A549 (cell line): ENCODE measurements at regions not wholly inside any gene's neighbourhood (a gene's known extent, or its start where the extent isn't known, plus 50 kb on each side); places are given as distances from the start of the nearest gene placed in this dataset.

Experiments used
- ATAC-seq, 2 experiments: fragments of 200-7000 bp in 1 of 2; fragments of >200 bp in 1 of 2; cut with Nextera tagmentation in 1 of 2; cut with Tn5 transposase in 1 of 2; 3 replicates each; pipeline versions ENCODE4 v1.8.0 to v1.9.1; 2018 to 2020; ENCODE audit warnings: mild to moderate bottlenecking in 1 of 2, moderate library complexity in 1 of 2
- CTCF ChIA-PET: fragments of 300-600 bp; sonication (Branson Sonifier 250); formaldehyde crosslinking; extraction: SDS; loops from one replicate; lab custom pipeline; 2021; ENCODE audit warnings: antibody characterized with exemption, inconsistent platforms; lab: Yijun Ruan, JAX
- POLR2A ChIA-PET: fragments of 350-600 bp; formaldehyde crosslinking; extraction: SDS; loops from one replicate; lab custom pipeline; 2021; ENCODE audit warnings: antibody characterized with exemption, inconsistent platforms; lab: Yijun Ruan, JAX
- DNase-seq, 2 experiments: peaks; one replicate each; pipeline versions ENCODE4 v3.0.0 to v3.0.0-alpha.2; 2011 to 2016; ENCODE audit warnings: low read depth in 1 of 2, low spot score in 1 of 2
- FAIRE-seq: peaks from 2 replicates; lab custom pipeline; 2011; peaks lifted over from hg19 to GRCh38; lab: Jason Lieb, UNC
- H3K27ac ChIP-seq, 2 experiments: fragments of >200 bp; sonication (Bioruptor Twin); formaldehyde crosslinking; 3 replicates each; pipeline ENCODE4 v1.5.1; 2016 to 2017
- H3K4me1 ChIP-seq: fragments of >200 bp; sonication (Bioruptor Twin); formaldehyde crosslinking; 3 replicates; pipeline ENCODE4 v1.6.1; 2016
- H3K4me2 ChIP-seq: fragments of >200 bp; sonication (Bioruptor Twin); formaldehyde crosslinking; 3 replicates; pipeline ENCODE4 v1.6.1; 2016
- H3K4me3 ChIP-seq: fragments of >200 bp; sonication (Bioruptor Twin); formaldehyde crosslinking; 3 replicates; pipeline ENCODE4 v1.5.1; 2016
- H3K9me3 ChIP-seq: fragments of >200 bp; sonication (Bioruptor Twin); formaldehyde crosslinking; 3 replicates; pipeline ENCODE4 v1.6.1; 2016
- CBX2 ChIP-seq: fragments of 200-600 bp; sonication (generic); IDR thresholded peaks from 2 replicates; pipeline ENCODE4 v1.6.1; 2016; ENCODE audit warnings: low read depth, mild to moderate bottlenecking, borderline replicate concordance
- CHD4 ChIP-seq: fragments of 200-600 bp; sonication (generic); IDR thresholded peaks from 2 replicates; pipeline ENCODE4 v1.6.1; 2016; ENCODE audit warnings: antibody characterized with exemption, mild to moderate bottlenecking, borderline replicate concordance
- EHMT2 ChIP-seq: fragments of 200-600 bp; sonication (generic); IDR thresholded peaks from 2 replicates; pipeline ENCODE4 v1.6.1; 2016; ENCODE audit warnings: antibody characterized with exemption, low read depth, mild to moderate bottlenecking, moderate library complexity
- EP300 ChIP-seq, 2 experiments: fragments of >200 bp; sonication (Bioruptor Twin); formaldehyde crosslinking; IDR thresholded peaks; 2 replicates in 1 of 2; 3 replicates in 1 of 2; pipeline ENCODE4 v1.6.1; 2016 to 2017
- FOSB ChIP-seq: fragments of 250-450 bp; sonication (Bioruptor Pico); IDR thresholded peaks from 2 replicates; pipeline ENCODE4 v1.5.0; 2020; ENCODE audit warnings: mild to moderate bottlenecking, moderate library complexity
- FOSL2 ChIP-seq, 2 experiments: fragments of 450-650 bp in 1 of 2; fragments of >200 bp in 1 of 2; sonication (Bioruptor Twin) in 1 of 2; formaldehyde crosslinking; IDR thresholded peaks; 2 replicates each; pipeline versions ENCODE4 v1.5.0 to v1.6.1; 2016 to 2020; ENCODE audit warnings: mild to moderate bottlenecking in 1 of 2, moderate library complexity in 1 of 2
- HDAC2 ChIP-seq: fragments of 200-600 bp; sonication (generic); IDR thresholded peaks from 2 replicates; pipeline ENCODE4 v1.6.1; 2016
- HEYL ChIP-seq: fragments of 250-450 bp; sonication (Bioruptor Pico); IDR thresholded peaks from 2 replicates; pipeline ENCODE4 v1.8.0; 2021; ENCODE audit warnings: mild to moderate bottlenecking, moderate library complexity
- HOXB13 ChIP-seq: fragments of 250-450 bp; sonication (Bioruptor Pico); IDR thresholded peaks from 2 replicates; pipeline ENCODE4 v1.5.0; 2020; ENCODE audit warnings: low read depth, mild to moderate bottlenecking, moderate library complexity
- KDM5A ChIP-seq: fragments of 200-600 bp; sonication (generic); IDR thresholded peaks from 2 replicates; pipeline ENCODE4 v1.6.1; 2016; ENCODE audit warnings: antibody characterized with exemption, mild to moderate bottlenecking
- MAFK ChIP-seq: fragments of 450-650 bp; IDR thresholded peaks from 2 replicates; pipeline ENCODE4 v1.6.1; 2014; ENCODE audit not compliant: partially characterized antibody
- MAZ ChIP-seq: fragments of 150-350 bp; IDR thresholded peaks from 2 replicates; pipeline ENCODE4 v1.6.1; 2014; ENCODE audit warnings: antibody characterized with exemption, low read depth, low read length, borderline replicate concordance
- NFE2L2 ChIP-seq: fragments of 150-350 bp; conservative IDR thresholded peaks from 2 replicates; pipeline ENCODE4 v1.6.1; 2014; ENCODE audit warnings: low read length
- NPAS2 ChIP-seq: fragments of 250-450 bp; sonication (Bioruptor Pico); IDR thresholded peaks from 2 replicates; pipeline ENCODE4 v1.8.0; 2022; ENCODE audit warnings: mild to moderate bottlenecking, moderate library complexity, borderline replicate concordance
- POLR2A ChIP-seq: IDR thresholded peaks from 2 replicates; pipeline ENCODE4 v1.6.1; 2012; ENCODE audit warnings: mild to moderate bottlenecking, low read length
- RFX5 ChIP-seq: fragments of 450-650 bp; IDR thresholded peaks from 2 replicates; pipeline ENCODE4 v1.7.1; 2014; ENCODE audit warnings: antibody characterized with exemption, mild to moderate bottlenecking, moderate library complexity
- SMC3 ChIP-seq: fragments of >200 bp; sonication (Bioruptor Twin); formaldehyde crosslinking; IDR thresholded peaks from 3 replicates; pipeline ENCODE4 v1.6.1; 2018; ENCODE audit warnings: inconsistent platforms
- TFCP2L1 ChIP-seq: fragments of 250-450 bp; sonication (Bioruptor Pico); IDR thresholded peaks from 2 replicates; pipeline ENCODE4 v1.5.0; 2021; ENCODE audit warnings: mild to moderate bottlenecking
- ZC3H11A ChIP-seq: fragments of 450-650 bp; IDR thresholded peaks from 2 replicates; pipeline ENCODE4 v1.6.1; 2014; ENCODE audit warnings: antibody characterized with exemption, mild to moderate bottlenecking
- WGBS: methylation state at CpG from one replicate; pipeline ENCODE4 v1.1.6; 2017; ENCODE audit errors: missing lambda C conversion rate; 5-methylcytosine and 5-hydroxymethylcytosine counted together
- TF ChIP-seq, protein P1 (sequence below): fragments of 250-450 bp; sonication (Bioruptor Pico); IDR thresholded peaks from 2 replicates; pipeline ENCODE4 v1.5.0; 2021; ENCODE audit warnings: mild to moderate bottlenecking, moderate library complexity, borderline replicate concordance
- TF ChIP-seq, protein P2 (sequence below): fragments of 250-450 bp; sonication (Bioruptor Pico); IDR thresholded peaks from 2 replicates; pipeline ENCODE4 v1.5.0; 2020; ENCODE audit warnings: low read depth, mild to moderate bottlenecking, moderate library complexity
- TF ChIP-seq, protein P3 (sequence below): fragments of >200 bp; sonication (Bioruptor Twin); formaldehyde crosslinking; IDR thresholded peaks from 3 replicates; pipeline ENCODE4 v1.6.1; 2016
- TF ChIP-seq, protein P4 (sequence below): IDR thresholded peaks from 2 replicates; pipeline ENCODE4 v1.6.1; 2012

DNA sequence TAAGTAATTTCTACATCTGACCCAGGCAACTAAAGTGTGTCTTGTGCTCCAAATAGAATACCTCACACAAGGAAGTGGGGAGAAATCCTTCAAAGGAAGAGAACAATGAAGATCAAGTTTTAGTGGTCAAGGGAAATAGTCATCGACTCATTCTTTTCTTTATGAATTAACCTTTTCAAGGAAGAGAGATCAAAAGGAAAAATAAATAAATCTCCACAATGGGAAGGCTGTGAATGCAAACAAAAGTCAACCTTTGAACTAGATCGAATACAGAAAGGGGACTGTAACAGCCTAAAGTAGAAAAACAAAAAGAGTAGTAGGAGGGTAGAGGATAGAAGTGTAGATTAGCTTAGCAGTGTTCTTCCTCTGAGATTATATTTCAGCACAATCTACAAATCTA lies 274.6 kb upstream of the COBL start:
- Histone ChIP-seq H3K27ac (no peak overlapping the region), H3K9me3 (no peaks in the 10 kb centered on the region), H3K4me1 (no peaks in the 10 kb centered on the region), H3K4me3 (no peak overlapping the region), H3K4me2 (no peak overlapping the region)
- 2% methylated on average over 2 of the region's 2 CpGs for WGBS
- CTCF ChIA-PET = no interaction called here
- DNase-seq = no peak
- no peak for FAIRE-seq
- no peak for ATAC-seq
- POLR2A ChIA-PET = no interaction called here
- no peak for TF ChIP-seq MAZ
- no peak for TF ChIP-seq ZC3H11A
- no peak for TF ChIP-seq CBX2
- TF ChIP-seq, protein P1, sequence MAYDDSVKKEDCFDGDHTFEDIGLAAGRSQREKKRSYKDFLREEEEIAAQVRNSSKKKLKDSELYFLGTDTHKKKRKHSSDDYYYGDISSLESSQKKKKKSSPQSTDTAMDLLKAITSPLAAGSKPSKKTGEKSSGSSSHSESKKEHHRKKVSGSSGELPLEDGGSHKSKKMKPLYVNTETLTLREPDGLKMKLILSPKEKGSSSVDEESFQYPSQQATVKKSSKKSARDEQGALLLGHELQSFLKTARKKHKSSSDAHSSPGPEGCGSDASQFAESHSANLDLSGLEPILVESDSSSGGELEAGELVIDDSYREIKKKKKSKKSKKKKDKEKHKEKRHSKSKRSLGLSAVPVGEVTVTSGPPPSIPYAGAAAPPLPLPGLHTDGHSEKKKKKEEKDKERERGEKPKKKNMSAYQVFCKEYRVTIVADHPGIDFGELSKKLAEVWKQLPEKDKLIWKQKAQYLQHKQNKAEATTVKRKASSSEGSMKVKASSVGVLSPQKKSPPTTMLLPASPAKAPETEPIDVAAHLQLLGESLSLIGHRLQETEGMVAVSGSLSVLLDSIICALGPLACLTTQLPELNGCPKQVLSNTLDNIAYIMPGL = no peak
- TF ChIP-seq, protein P2, sequence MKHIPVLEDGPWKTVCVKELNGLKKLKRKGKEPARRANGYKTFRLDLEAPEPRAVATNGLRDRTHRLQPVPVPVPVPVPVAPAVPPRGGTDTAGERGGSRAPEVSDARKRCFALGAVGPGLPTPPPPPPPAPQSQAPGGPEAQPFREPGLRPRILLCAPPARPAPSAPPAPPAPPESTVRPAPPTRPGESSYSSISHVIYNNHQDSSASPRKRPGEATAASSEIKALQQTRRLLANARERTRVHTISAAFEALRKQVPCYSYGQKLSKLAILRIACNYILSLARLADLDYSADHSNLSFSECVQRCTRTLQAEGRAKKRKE (CRISPR knock-in tag) = no peak
- no peak for TF ChIP-seq SMC3
- TF ChIP-seq NPAS2 (CRISPR knock-in tag) = no peak
- TF ChIP-seq TFCP2L1 (CRISPR knock-in tag) = no peak
- no peak for TF ChIP-seq FOSL2 (IDR thresholded peaks at IDR 0.05)
- TF ChIP-seq FOSL2 (CRISPR knock-in tag; IDR thresholded peaks at IDR 0.05) = no peak
- TF ChIP-seq EP300 (IDR thresholded peaks at IDR 0.05) = no peak
- TF ChIP-seq HDAC2 = no peak
- TF ChIP-seq HOXB13 (CRISPR knock-in tag) = no peak
- TF ChIP-seq, all 56 proteins: peak for 0

DNA sequence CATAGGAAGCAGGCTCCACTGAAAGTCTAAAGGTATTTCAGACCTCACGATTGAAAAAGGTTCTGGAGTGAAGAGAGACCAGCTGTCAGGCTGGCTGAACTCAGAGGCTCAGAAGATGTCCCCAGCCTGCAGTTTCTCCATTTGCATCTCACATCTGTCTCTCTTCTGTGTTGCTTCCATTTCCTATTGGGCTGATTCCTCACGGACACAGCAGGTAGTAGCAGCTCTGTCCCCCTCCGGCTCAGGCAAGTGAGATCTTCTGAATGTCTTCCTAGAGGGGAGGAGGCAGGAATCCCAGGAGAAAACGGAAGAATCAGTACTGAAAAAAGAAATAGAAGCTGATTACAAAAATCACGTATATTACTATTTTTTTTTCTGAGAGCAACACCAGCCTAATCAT lies 274.1 kb upstream of the COBL start:
- ATAC-seq (no peak), FAIRE-seq (no peak), DNase-seq (no peak)
- Histone ChIP-seq H3K4me1 (no peaks in the 10 kb centered on the region), H3K9me3 (no peaks in the 10 kb centered on the region), H3K27ac (no peak overlapping the region), H3K4me2 (no peak overlapping the region), H3K4me3 (no peak overlapping the region)
- WGBS = 0% methylated on average over 5 of the region's 5 CpGs
- ChIA-PET CTCF (no interaction called here), POLR2A (no interaction called here)
- TF ChIP-seq RFX5 (no peak), POLR2A (no peak), KDM5A (no peak), HEYL (CRISPR knock-in tag) (no peak), EHMT2 (no peak), SMC3 (no peak), MAFK (no peak), CHD4 (no peak), FOSB (CRISPR knock-in tag) (no peak), NFE2L2 (no peak)
- TF ChIP-seq, protein P3, sequence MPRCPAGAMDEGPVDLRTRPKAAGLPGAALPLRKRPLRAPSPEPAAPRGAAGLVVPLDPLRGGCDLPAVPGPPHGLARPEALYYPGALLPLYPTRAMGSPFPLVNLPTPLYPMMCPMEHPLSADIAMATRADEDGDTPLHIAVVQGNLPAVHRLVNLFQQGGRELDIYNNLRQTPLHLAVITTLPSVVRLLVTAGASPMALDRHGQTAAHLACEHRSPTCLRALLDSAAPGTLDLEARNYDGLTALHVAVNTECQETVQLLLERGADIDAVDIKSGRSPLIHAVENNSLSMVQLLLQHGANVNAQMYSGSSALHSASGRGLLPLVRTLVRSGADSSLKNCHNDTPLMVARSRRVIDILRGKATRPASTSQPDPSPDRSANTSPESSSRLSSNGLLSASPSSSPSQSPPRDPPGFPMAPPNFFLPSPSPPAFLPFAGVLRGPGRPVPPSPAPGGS = no peak
- TF ChIP-seq, protein P1 = no peak
- TF ChIP-seq, protein P4, sequence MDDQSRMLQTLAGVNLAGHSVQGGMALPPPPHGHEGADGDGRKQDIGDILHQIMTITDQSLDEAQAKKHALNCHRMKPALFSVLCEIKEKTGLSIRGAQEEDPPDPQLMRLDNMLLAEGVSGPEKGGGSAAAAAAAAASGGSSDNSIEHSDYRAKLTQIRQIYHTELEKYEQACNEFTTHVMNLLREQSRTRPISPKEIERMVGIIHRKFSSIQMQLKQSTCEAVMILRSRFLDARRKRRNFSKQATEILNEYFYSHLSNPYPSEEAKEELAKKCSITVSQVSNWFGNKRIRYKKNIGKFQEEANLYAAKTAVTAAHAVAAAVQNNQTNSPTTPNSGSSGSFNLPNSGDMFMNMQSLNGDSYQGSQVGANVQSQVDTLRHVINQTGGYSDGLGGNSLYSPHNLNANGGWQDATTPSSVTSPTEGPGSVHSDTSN = no peak
